ENCODE measurements at regions not wholly inside any gene's neighbourhood (a gene's known extent, or its start where the extent isn't known, plus 50 kb on each side); places are given as distances from the start of the nearest gene placed in this dataset.

DNA sequence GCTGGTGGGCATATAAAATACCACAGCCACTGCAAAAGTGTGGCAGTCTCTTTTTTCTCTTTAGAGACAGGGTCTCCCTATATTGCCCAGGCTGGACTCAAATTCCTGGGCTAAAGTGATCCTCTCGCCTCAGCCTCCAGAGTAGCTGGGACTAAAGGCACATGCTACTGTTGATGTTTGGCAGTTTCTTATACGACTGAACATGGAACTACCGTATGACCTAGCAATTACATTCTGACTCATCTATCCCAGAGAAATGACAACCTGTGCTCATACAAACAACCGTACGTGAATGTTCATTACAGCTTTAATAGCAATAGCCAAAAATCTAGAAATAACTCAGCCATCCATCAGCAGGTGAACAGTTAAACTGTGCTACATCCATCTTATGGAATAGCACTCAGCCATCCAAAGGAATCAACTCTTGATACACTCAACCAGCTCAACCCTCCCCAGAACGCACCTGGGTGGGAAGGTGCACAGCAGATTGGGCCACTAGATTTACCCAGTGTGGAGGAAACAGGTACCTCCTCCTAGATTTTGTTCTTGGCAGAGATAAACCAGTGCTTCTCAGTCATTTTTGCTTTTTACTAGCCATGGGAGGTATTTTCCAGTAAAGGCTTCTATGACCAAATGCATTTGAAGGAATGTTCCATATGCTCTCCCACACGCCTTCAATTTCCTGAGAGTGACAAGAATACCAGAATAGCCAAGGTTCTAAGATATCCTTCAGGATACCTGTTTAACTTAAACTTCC is 130.5 kb downstream of the MED15 start:
- H3K4me3 ChIP-seq (replicated peaks in 1 of 2; ENCODE audit: low read depth in 2 of 2, low read length in 2 of 2) = no peak overlapping the region
- TF ChIP-seq, protein P1, sequence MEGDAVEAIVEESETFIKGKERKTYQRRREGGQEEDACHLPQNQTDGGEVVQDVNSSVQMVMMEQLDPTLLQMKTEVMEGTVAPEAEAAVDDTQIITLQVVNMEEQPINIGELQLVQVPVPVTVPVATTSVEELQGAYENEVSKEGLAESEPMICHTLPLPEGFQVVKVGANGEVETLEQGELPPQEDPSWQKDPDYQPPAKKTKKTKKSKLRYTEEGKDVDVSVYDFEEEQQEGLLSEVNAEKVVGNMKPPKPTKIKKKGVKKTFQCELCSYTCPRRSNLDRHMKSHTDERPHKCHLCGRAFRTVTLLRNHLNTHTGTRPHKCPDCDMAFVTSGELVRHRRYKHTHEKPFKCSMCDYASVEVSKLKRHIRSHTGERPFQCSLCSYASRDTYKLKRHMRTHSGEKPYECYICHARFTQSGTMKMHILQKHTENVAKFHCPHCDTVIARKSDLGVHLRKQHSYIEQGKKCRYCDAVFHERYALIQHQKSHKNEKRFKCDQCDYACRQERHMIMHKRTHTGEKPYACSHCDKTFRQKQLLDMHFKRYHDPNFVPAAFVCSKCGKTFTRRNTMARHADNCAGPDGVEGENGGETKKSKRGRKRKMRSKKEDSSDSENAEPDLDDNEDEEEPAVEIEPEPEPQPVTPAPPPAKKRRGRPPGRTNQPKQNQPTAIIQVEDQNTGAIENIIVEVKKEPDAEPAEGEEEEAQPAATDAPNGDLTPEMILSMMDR (IDR thresholded peaks at IDR 0.05; ENCODE audit: low read depth, low read length) = no peak
- DNase-seq (ENCODE audit: low read depth in 2 of 2) = no peak

DNA sequence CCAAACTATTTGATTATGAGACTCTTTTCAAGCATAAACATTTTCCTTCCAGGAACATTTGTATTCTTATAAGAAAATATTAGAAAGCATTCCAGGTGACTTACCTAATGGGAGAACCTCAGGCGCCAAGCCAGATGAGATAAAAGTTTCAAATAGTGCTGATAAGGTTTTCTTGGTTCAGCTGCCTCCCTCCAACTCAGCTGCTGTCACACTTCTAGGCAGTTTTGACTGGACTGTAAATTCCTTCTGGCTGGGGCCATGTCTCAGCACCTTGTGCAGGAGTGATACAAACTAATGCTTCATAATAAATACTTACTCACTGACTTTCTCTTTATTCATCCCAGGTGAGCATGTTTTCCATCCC is 131.1 kb downstream of the MED15 start:
- DNase-seq (ENCODE audit: low read depth in 2 of 2) = no peak
- H3K4me3 ChIP-seq (replicated peaks in 1 of 2; ENCODE audit: low read depth in 2 of 2, low read length in 2 of 2) = no peak overlapping the region
- TF ChIP-seq, protein P1 (IDR thresholded peaks at IDR 0.05; ENCODE audit: low read depth, low read length) = no peak

DNA sequence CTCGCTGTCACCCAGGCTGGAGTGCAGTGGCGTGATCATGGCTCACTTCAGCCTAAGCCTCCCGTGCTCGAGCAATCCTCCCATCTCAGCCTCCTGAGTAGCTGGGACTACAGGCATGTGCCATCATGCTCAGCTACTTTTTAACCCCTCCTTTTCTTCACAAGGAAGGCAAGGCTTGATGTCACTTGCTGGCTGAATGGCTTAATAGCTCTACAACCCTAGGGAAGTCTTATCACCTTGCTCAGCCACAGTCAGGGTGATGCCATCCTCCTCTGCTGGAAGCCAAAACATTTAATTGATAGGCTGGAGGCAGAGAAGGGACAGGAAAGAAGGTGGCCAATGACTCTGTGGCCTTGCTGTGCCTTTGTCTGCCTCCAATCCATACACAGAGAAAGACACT is 131.9 kb downstream of the MED15 start:
- TF ChIP-seq, protein P1 (IDR thresholded peaks at IDR 0.05; ENCODE audit: low read depth, low read length) = no peak
- no peak overlapping the region for H3K4me3 ChIP-seq (replicated peaks in 1 of 2; ENCODE audit: low read depth in 2 of 2, low read length in 2 of 2)
- DNase-seq (ENCODE audit: low read depth in 2 of 2) = no peak

DNA sequence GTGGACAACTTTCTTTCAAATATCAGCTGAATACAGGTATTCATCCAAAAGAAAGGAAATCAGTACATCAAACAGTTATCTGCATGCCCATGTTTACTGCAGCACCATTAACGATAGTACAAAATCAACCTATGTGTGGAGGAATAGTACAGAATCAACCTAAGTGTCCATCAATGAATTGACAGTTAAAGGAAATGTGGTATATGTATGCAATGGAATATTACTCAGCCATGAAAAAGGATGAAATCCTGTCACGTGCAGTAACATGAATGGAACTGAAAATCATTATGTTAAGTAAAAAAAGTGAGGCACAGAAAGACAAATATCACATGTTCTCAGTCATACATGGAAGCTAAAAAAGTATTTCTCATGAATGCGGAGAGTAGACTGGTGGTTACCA is 132.3 kb downstream of the MED15 start:
- no peak overlapping the region for H3K4me3 ChIP-seq (replicated peaks in 1 of 2; ENCODE audit: low read depth in 2 of 2, low read length in 2 of 2)
- DNase-seq (ENCODE audit: low read depth in 2 of 2) = no peak
- TF ChIP-seq, protein P1 (IDR thresholded peaks at IDR 0.05; ENCODE audit: low read depth, low read length) = no peak

DNA sequence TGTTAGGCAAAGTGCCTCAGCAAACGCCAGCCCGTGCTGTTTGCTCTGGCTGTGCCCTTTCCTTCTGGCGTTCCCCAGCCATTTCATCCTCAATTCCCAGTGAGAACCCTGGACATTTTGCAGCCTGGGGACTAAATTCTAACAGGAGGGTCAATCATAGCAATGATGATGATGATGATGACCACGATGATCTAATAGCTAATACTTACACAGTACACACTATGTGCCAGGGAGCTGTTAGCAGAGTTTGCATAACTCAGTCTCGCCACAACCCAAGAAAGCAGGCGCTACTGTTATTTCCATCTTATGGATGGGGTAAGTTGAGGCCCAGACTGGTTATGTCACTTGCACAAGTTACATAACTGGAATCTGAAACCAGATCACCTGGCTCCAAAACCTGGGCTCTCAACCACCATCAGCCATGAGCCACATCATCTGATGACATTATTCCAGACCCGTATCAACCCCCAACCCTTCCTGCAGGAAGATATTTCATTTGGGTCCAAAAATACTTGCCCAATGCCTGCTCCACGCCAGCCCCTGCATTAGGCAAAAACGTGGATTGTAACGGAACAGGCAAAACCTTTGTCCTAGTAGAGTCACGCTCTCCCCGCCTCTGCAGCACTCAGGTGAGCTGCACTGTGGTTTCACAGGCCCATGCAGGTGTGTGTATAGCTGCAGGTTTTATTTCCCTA is 132.6 kb upstream of the SERPIND1 start:
- TF ChIP-seq, protein P1 (IDR thresholded peaks at IDR 0.05; ENCODE audit: low read depth, low read length) = no peak

DNA sequence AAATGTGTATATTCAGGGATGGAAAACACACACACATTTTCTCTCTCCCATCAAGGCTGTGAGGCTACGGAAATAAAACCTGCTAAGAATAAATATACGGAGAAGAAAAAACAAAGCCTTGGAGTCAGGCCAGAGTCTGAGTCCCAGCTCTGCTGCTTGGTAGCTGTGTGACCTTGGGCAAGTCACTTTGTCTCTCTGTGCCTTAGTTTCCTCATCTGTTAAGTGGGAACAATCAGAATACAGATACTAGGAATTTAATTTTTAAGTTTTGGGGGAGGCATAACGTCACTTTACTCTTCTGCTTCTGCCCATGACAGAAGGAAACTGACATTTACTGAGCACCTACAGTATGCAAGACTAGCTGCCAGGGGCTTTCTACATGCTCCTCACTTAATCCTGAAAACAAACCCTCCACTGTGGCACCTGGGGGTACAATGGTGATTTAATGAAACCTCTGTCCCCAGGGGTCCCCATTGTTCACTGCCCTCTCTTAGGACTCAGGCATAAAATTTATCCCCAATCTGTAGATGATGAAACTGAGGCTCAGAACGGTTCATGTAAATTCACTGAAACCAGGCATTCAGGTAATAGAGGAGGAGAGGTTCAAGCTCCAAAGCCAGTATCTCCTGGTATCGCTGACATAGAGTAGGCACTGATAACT is 131.9 kb upstream of the SERPIND1 start:
- TF ChIP-seq, protein P1 (IDR thresholded peaks at IDR 0.05; ENCODE audit: low read depth, low read length) = no peak
- no peak overlapping the region for H3K4me3 ChIP-seq (replicated peaks in 1 of 2; ENCODE audit: low read depth in 2 of 2, low read length in 2 of 2)
- DNase-seq (ENCODE audit: low read depth in 2 of 2) = no peak

More for the DNA sequence above, 132.6 kb upstream of the SERPIND1 start:
- H3K4me3 ChIP-seq (replicated peaks in 1 of 2; ENCODE audit: low read depth in 2 of 2, low read length in 2 of 2) = no peak overlapping the region
- no peak for DNase-seq (ENCODE audit: low read depth in 2 of 2)
